GM23338 (cell line): ENCODE measurements at regions not wholly inside any gene's neighbourhood (a gene's known extent, or its start where the extent isn't known, plus 50 kb on each side); places are given as distances from the start of the nearest gene placed in this dataset.

ENCODE experiments used
- ATAC-seq: fragments of 200-7000 bp; cut with Tn5 transposase; 3 replicates; pipeline ENCODE4 v1.9.1; 2020
- DNase-seq: peaks from one replicate; pipeline ENCODE4 v3.0.0-alpha.2; 2015; ENCODE audit warnings: low spot score
- H2AFZ ChIP-seq: fragments of 200-600 bp; sonication (generic); 2 replicates; pipeline ENCODE4 v1.8.0; 2016; ENCODE audit warnings: antibody characterized with exemption, mild to moderate bottlenecking, moderate library complexity
- H3F3A ChIP-seq: fragments of 200-600 bp; sonication (generic); replicated peaks from 2 replicates; pipeline ENCODE4 v1.8.0; 2017; ENCODE audit warnings: antibody characterized with exemption, mixed run types, low read depth
- H3K27ac ChIP-seq: fragments of 200-600 bp; sonication (generic); 2 replicates; pipeline ENCODE4 v1.6.1; 2016; ENCODE audit warnings: low read depth
- H3K27me3 ChIP-seq: fragments of 200-600 bp; sonication (generic); 2 replicates; pipeline ENCODE4 v1.8.0; 2016; ENCODE audit warnings: mild to moderate bottlenecking, mixed run types, moderate library complexity; ENCODE audit not compliant: insufficient read depth
- H3K36me3 ChIP-seq: fragments of 200-600 bp; sonication (generic); 2 replicates; pipeline ENCODE4 v1.8.0; 2016; ENCODE audit warnings: mild to moderate bottlenecking; ENCODE audit not compliant: insufficient read depth
- H3K4me1 ChIP-seq: fragments of 200-600 bp; sonication (generic); 2 replicates; pipeline ENCODE4 v1.8.0; 2016; ENCODE audit warnings: mild to moderate bottlenecking, moderate library complexity; ENCODE audit not compliant: insufficient read depth
- H3K4me2 ChIP-seq: fragments of 200-600 bp; sonication (generic); 2 replicates; pipeline ENCODE4 v1.7.1; 2017; ENCODE audit warnings: mixed run types
- H3K4me3 ChIP-seq: fragments of 200-600 bp; sonication (generic); 2 replicates; pipeline ENCODE4 v1.6.1; 2016; ENCODE audit warnings: mixed run types
- H3K79me2 ChIP-seq: fragments of 200-600 bp; sonication (generic); replicated peaks from 2 replicates; pipeline ENCODE4 v1.8.0; 2017; ENCODE audit warnings: mild to moderate bottlenecking; ENCODE audit not compliant: insufficient read depth
- H3K9me2 ChIP-seq: fragments of 200-600 bp; sonication (generic); 2 replicates; pipeline ENCODE4 v1.8.0; 2017; ENCODE audit not compliant: insufficient read depth
- H4K20me1 ChIP-seq: fragments of 200-600 bp; sonication (generic); replicated peaks from 2 replicates; pipeline ENCODE4 v1.8.0; 2017; ENCODE audit warnings: mild to moderate bottlenecking; ENCODE audit not compliant: insufficient read depth
- H3K27ac Mint-ChIP-seq: 2 replicates; pipeline ENCODE4 v1.8.0; 2020; ENCODE audit warnings: inconsistent platforms, mild to moderate bottlenecking, moderate library complexity, mixed read lengths
- H3K27me3 Mint-ChIP-seq: 3 replicates; pipeline ENCODE4 v1.8.0; 2022; ENCODE audit warnings: low read depth, mild to moderate bottlenecking, moderate library complexity, mixed read lengths, inconsistent platforms; ENCODE audit not compliant: insufficient read depth, poor library complexity
- H3K36me3 Mint-ChIP-seq: 3 replicates; pipeline ENCODE4 v1.8.0; 2021; ENCODE audit warnings: low read depth, mild to moderate bottlenecking, inconsistent platforms, moderate library complexity, mixed read lengths
- H3K4me1 Mint-ChIP-seq: 3 replicates; pipeline ENCODE4 v1.8.0; 2020; ENCODE audit warnings: mild to moderate bottlenecking, inconsistent platforms, mixed read lengths
- H3K4me3 Mint-ChIP-seq: 3 replicates; pipeline ENCODE4 v1.8.0; 2021; ENCODE audit warnings: moderate library complexity, mild to moderate bottlenecking, inconsistent platforms, mixed read lengths
- H3K9me3 Mint-ChIP-seq: 3 replicates; pipeline ENCODE4 v1.8.0; 2020; ENCODE audit warnings: moderate library complexity, mild to moderate bottlenecking, inconsistent platforms, mixed read lengths
- CREB1 ChIP-seq: fragments of 250-450 bp; sonication (Bioruptor Pico); IDR thresholded peaks from 2 replicates; pipeline ENCODE4 v1.5.0; 2020; ENCODE audit warnings: low read depth, mild to moderate bottlenecking, moderate library complexity
- EZH2 ChIP-seq: fragments of 200-600 bp; sonication (generic); IDR thresholded peaks from one replicate; pipeline ENCODE4 v1.8.0; 2017; ENCODE audit warnings: antibody characterized with exemption, mild to moderate bottlenecking, low read depth; ENCODE audit not compliant: unreplicated experiment
- EZH2phosphoT487 ChIP-seq: fragments of 200-600 bp; sonication (generic); IDR thresholded peaks from one replicate; pipeline ENCODE4 v1.8.1; 2018; ENCODE audit warnings: antibody characterized with exemption; ENCODE audit not compliant: unreplicated experiment
- JUNB ChIP-seq: IDR thresholded peaks from one replicate; pipeline ENCODE4 v1.6.1; 2016; ENCODE audit warnings: antibody characterized with exemption; ENCODE audit not compliant: unreplicated experiment
- NANOG ChIP-seq: IDR thresholded peaks from 2 replicates; pipeline ENCODE4 v1.6.1; 2016; ENCODE audit warnings: antibody characterized with exemption, borderline replicate concordance
- POLR2AphosphoS5 ChIP-seq: IDR thresholded peaks from 2 replicates; pipeline ENCODE4 v1.6.1; 2016; ENCODE audit warnings: antibody characterized with exemption, low read depth
- STAT1 ChIP-seq: IDR thresholded peaks from one replicate; pipeline ENCODE4 v1.6.1; 2016; ENCODE audit warnings: antibody characterized with exemption; ENCODE audit not compliant: unreplicated experiment
- ZNF114 ChIP-seq: fragments of 250-450 bp; sonication (Bioruptor Pico); IDR thresholded peaks from 2 replicates; pipeline ENCODE4 v1.5.0; 2020; ENCODE audit warnings: mild to moderate bottlenecking, moderate library complexity
- ZNF331 ChIP-seq: fragments of 250-450 bp; sonication (Bioruptor Pico); IDR thresholded peaks from 2 replicates; pipeline ENCODE4 v1.5.0; 2020; ENCODE audit warnings: low read depth, mild to moderate bottlenecking, moderate library complexity
- TF ChIP-seq, protein P1 (sequence below), 2 experiments: fragments of 200-600 bp in 1 of 2; sonication (generic) in 1 of 2; conservative IDR thresholded peaks; 2 replicates each; pipeline versions ENCODE4 v1.5.1 to v1.6.1; 2016 to 2017; ENCODE audit warnings: antibody characterized with exemption in 2 of 2, low read depth in 2 of 2, mild to moderate bottlenecking in 2 of 2, moderate library complexity in 1 of 2
- TF ChIP-seq, protein P2 (sequence below): IDR thresholded peaks from 2 replicates; pipeline ENCODE4 v1.6.1; 2016; ENCODE audit warnings: antibody characterized with exemption
- TF ChIP-seq, protein P3 (sequence below): IDR thresholded peaks from one replicate; pipeline ENCODE4 v1.6.1; 2018; ENCODE audit warnings: antibody characterized with exemption; ENCODE audit not compliant: unreplicated experiment

DNA sequence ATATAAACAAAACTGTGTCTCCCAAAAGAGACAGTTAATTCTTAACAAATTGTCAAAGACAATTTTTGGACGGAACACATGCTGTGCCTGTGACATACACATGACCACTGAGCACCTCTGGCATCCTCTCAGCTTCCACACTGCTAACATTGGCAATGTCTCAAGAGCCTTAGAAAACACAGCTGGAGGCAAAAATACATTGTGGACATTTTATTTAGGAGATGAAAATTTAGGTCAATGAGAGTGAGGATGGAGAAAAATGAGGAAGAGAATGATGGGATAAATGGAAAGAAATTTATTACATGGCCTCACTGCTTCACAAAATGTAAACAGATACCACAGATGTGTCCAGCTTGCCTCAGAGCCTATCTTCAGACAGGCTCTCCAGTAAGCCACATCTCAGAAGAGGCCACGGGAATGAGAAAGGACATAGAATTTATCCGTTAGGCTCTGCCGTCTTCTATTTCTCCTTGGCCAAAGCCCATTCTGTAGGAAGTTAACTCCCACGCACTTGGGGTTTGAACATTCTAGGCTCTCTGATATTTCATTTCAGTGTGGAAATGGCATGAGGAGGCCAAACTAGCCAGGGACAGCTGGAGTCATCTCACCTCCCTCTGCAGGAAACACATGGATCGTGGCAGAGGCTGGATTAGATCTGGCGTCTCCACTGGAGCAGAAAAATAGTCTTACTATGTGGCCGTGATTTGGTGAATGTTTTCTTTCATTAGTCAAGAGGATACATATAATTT, 519.4 kb upstream of the DSEL start:
- no peaks in the 10 kb centered on the region for H3K36me3 Mint-ChIP-seq
- no peak for DNase-seq
- H3K27ac Mint-ChIP-seq: no peak overlapping the region

DNA sequence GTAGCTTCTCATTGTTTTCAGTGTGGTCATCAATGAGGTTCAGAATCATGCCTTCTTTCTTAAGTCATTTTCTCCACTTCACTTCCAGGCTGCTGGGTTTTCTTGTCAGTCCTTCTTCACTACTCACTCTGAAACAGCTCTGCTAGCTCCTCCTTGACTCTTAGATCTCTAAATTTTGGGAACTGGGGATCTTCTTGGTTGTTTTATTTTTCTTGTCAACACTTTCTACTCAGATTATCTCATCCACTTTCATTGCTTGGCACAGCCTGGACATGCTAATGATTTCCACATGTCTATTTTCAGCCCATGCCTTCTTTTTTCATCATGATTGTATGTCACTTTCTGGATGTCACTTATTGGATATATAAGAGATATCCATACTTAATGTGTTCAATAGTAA, 517.8 kb upstream of the DSEL start:
- no peak for ATAC-seq
- Histone ChIP-seq H3K36me3 (no peaks in the 10 kb centered on the region), H3K4me3 (no peak overlapping the region), H3K79me2 (no peaks in the 10 kb centered on the region), H3F3A (no peaks in the 10 kb centered on the region), H3K9me2 (no peaks in the 10 kb centered on the region), H3K4me1 (no peaks in the 10 kb centered on the region), H4K20me1 (no peaks in the 10 kb centered on the region), H3K4me2 (no peak overlapping the region), H3K27me3 (no peaks in the 10 kb centered on the region), H3K27ac (no peak overlapping the region), H2AFZ (no peak overlapping the region)
- no peak for DNase-seq
- TF ChIP-seq JUNB (no peak), EZH2 (no peak), ZNF114 (CRISPR knock-in tag) (no peak), STAT1 (no peak), NANOG (no peak), CREB1 (CRISPR knock-in tag) (no peak), ZNF331 (CRISPR knock-in tag) (no peak)
- TF ChIP-seq, protein P1, sequence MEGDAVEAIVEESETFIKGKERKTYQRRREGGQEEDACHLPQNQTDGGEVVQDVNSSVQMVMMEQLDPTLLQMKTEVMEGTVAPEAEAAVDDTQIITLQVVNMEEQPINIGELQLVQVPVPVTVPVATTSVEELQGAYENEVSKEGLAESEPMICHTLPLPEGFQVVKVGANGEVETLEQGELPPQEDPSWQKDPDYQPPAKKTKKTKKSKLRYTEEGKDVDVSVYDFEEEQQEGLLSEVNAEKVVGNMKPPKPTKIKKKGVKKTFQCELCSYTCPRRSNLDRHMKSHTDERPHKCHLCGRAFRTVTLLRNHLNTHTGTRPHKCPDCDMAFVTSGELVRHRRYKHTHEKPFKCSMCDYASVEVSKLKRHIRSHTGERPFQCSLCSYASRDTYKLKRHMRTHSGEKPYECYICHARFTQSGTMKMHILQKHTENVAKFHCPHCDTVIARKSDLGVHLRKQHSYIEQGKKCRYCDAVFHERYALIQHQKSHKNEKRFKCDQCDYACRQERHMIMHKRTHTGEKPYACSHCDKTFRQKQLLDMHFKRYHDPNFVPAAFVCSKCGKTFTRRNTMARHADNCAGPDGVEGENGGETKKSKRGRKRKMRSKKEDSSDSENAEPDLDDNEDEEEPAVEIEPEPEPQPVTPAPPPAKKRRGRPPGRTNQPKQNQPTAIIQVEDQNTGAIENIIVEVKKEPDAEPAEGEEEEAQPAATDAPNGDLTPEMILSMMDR (conservative IDR thresholded peaks at IDR 0.05; ENCODE audit: low read depth in 2 of 2): no peak
- Mint-ChIP-seq H3K4me1 (no peaks in the 10 kb centered on the region), H3K27ac (no peak overlapping the region), H3K9me3 (no peaks in the 10 kb centered on the region), H3K36me3 (no peaks in the 10 kb centered on the region), H3K4me3 (no peak overlapping the region), H3K27me3 (peaks cover 2% of the 10 kb centered on the region)

More for the DNA sequence above, 519.4 kb upstream of the DSEL start:
- no peaks in the 10 kb centered on the region for H3K27me3 ChIP-seq
- no peak for ATAC-seq
- H3K4me2 ChIP-seq: no peak overlapping the region
- no peaks in the 10 kb centered on the region for H3K9me2 ChIP-seq
- no peaks in the 10 kb centered on the region for H3K4me1 ChIP-seq
- H4K20me1 ChIP-seq: no peaks in the 10 kb centered on the region
- no peaks in the 10 kb centered on the region for H3K36me3 ChIP-seq
- H2AFZ ChIP-seq: no peak overlapping the region
- Mint-ChIP-seq H3K4me3 (no peak overlapping the region), H3K4me1 (no peaks in the 10 kb centered on the region), H3K9me3 (no peaks in the 10 kb centered on the region), H3K27me3 (peaks cover 2% of the 10 kb centered on the region)
- no peak overlapping the region for H3K4me3 ChIP-seq
- no peak overlapping the region for H3K27ac ChIP-seq
- no peak for TF ChIP-seq CREB1 (CRISPR knock-in tag)
- TF ChIP-seq STAT1: no peak
- no peak for TF ChIP-seq POLR2AphosphoS5
- H3F3A ChIP-seq: no peaks in the 10 kb centered on the region
- no peaks in the 10 kb centered on the region for H3K79me2 ChIP-seq

DNA sequence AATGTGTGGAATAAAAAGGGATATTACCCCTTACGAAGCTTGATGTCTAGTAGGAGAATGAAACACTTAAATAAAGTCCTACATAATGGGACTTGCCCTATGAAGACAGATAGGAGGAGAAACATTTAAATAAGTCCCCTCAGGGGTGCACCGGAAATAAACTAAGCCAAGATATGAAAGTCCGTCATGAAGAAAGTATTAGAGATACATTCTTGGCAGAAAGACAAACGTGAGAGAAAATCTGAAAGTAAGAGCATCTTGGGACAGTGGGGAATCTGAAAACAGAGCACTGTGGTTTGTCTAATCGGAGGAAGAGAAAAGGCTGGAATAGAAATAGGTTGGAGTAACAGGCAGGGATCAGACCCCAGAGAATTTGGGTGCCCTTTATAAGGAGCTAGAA, 516.9 kb upstream of the DSEL start:
- H3K4me2 ChIP-seq: no peak overlapping the region
- H3K4me3 Mint-ChIP-seq: no peak overlapping the region
- TF ChIP-seq EZH2phosphoT487 (no peak), CREB1 (CRISPR knock-in tag) (no peak), POLR2AphosphoS5 (no peak), ZNF114 (CRISPR knock-in tag) (no peak), EZH2 (no peak), JUNB (no peak), NANOG (no peak)
- TF ChIP-seq, protein P2, sequence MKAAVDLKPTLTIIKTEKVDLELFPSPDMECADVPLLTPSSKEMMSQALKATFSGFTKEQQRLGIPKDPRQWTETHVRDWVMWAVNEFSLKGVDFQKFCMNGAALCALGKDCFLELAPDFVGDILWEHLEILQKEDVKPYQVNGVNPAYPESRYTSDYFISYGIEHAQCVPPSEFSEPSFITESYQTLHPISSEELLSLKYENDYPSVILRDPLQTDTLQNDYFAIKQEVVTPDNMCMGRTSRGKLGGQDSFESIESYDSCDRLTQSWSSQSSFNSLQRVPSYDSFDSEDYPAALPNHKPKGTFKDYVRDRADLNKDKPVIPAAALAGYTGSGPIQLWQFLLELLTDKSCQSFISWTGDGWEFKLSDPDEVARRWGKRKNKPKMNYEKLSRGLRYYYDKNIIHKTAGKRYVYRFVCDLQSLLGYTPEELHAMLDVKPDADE: no peak
- TF ChIP-seq, protein P3, sequence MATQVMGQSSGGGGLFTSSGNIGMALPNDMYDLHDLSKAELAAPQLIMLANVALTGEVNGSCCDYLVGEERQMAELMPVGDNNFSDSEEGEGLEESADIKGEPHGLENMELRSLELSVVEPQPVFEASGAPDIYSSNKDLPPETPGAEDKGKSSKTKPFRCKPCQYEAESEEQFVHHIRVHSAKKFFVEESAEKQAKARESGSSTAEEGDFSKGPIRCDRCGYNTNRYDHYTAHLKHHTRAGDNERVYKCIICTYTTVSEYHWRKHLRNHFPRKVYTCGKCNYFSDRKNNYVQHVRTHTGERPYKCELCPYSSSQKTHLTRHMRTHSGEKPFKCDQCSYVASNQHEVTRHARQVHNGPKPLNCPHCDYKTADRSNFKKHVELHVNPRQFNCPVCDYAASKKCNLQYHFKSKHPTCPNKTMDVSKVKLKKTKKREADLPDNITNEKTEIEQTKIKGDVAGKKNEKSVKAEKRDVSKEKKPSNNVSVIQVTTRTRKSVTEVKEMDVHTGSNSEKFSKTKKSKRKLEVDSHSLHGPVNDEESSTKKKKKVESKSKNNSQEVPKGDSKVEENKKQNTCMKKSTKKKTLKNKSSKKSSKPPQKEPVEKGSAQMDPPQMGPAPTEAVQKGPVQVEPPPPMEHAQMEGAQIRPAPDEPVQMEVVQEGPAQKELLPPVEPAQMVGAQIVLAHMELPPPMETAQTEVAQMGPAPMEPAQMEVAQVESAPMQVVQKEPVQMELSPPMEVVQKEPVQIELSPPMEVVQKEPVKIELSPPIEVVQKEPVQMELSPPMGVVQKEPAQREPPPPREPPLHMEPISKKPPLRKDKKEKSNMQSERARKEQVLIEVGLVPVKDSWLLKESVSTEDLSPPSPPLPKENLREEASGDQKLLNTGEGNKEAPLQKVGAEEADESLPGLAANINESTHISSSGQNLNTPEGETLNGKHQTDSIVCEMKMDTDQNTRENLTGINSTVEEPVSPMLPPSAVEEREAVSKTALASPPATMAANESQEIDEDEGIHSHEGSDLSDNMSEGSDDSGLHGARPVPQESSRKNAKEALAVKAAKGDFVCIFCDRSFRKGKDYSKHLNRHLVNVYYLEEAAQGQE: no peak

More for the DNA sequence above, 516.9 kb upstream of the DSEL start:
- no peak for ATAC-seq
- Histone ChIP-seq H3K4me1 (no peaks in the 10 kb centered on the region), H3K27ac (no peak overlapping the region), H3K79me2 (no peaks in the 10 kb centered on the region), H3K4me3 (no peak overlapping the region), H2AFZ (no peak overlapping the region), H3K27me3 (no peaks in the 10 kb centered on the region), H3F3A (no peaks in the 10 kb centered on the region), H4K20me1 (no peaks in the 10 kb centered on the region), H3K9me2 (no peaks in the 10 kb centered on the region), H3K36me3 (no peaks in the 10 kb centered on the region)
- Mint-ChIP-seq H3K9me3 (no peaks in the 10 kb centered on the region), H3K27me3 (peaks cover 2% of the 10 kb centered on the region), H3K4me1 (no peaks in the 10 kb centered on the region), H3K27ac (no peak overlapping the region), H3K36me3 (no peaks in the 10 kb centered on the region)
- DNase-seq: no peak
